Ureter (tissue), 1 donor: ENCODE measurements at regions not wholly inside any gene's neighbourhood (a gene's known extent, or its start where the extent isn't known, plus 50 kb on each side); places are given as distances from the start of the nearest gene placed in this dataset.

Experiments used
- DNase-seq: peaks from one replicate; pipeline ENCODE4 v3.0.0-alpha.2; 2020; ENCODE audit warnings: low spot score
- donor health status: DM: yes; HTN: yes; CAD: no.

- DNase-seq: peak; percentile 13
Observed at GRCh38 chr17:59494757-59495368, 70.5 kb upstream of the DHX40 start.

- DNase-seq: peak; percentile 9
Observed at GRCh38 chr17:59496178-59496577, 69.2 kb upstream of the DHX40 start.

- no peak for DNase-seq
Observed at GRCh38 chr17:59498530-59499307, 66.7 kb upstream of the DHX40 start.

- DNase-seq: peak; percentile 35
Observed at GRCh38 chr17:59500086-59500655, 65.2 kb upstream of the DHX40 start.

GRCh38 chr17:59501690-59502089 lies 63.7 kb upstream of the DHX40 start:
- no peak for DNase-seq

- no peak for DNase-seq
Observed at GRCh38 chr17:59502800-59503199, 62.6 kb upstream of the DHX40 start.

- no peak for DNase-seq
Observed at GRCh38 chr17:59503500-59503899, 61.9 kb upstream of the DHX40 start.

- no peak for DNase-seq
Observed at GRCh38 chr17:59504821-59505220, 60.6 kb upstream of the DHX40 start.

- DNase-seq: peak; percentile 8
Observed at GRCh38 chr17:59505610-59506276, 59.7 kb upstream of the DHX40 start.

GRCh38 chr17:59506894-59507726 lies 58.3 kb upstream of the DHX40 start:
- DNase-seq: no peak

GRCh38 chr17:59508999-59509625 lies 56.3 kb upstream of the DHX40 start:
- DNase-seq: peak; percentile 1

GRCh38 chr17:59510611-59511010 lies 54.8 kb upstream of the DHX40 start:
- no peak for DNase-seq

- DNase-seq: no peak
Observed at GRCh38 chr17:59511726-59512125, 53.7 kb upstream of the DHX40 start.

- DNase-seq: no peak
Observed at GRCh38 chr17:59512844-59513385, 52.5 kb upstream of the DHX40 start.

- peak; percentile 81 for DNase-seq
Observed at GRCh38 chr17:59513934-59514841, 51.2 kb upstream of the DHX40 start.
